NCI-H2171 treated with DMSO at 0.1 percent for 48 hours (cell line): ENCODE measurements at regions not wholly inside any gene's neighbourhood (a gene's known extent, or its start where the extent isn't known, plus 50 kb on each side); places are given as distances from the start of the nearest gene placed in this dataset.

ENCODE experiments used
- DNase-seq: peaks from one replicate; lab custom pipeline; 2025; lab: John Stamatoyannopoulos, UW

- DNase-seq: no peak
These were observed 432.0 kb downstream of the CCDC85A start for GRCh38 chr2:56615760-56616159.

- no peak for DNase-seq
These were observed 440.4 kb downstream of the CCDC85A start for GRCh38 chr2:56624181-56624580.

- no peak for DNase-seq
These were observed 443.1 kb downstream of the CCDC85A start for GRCh38 chr2:56626927-56627326.

- DNase-seq: no peak
These were observed 446.5 kb downstream of the CCDC85A start for GRCh38 chr2:56630286-56630685.

GRCh38 chr2:56647997-56648396 lies 464.2 kb downstream of the CCDC85A start:
- DNase-seq: no peak

GRCh38 chr2:56648802-56649201 lies 465.0 kb downstream of the CCDC85A start:
- DNase-seq: no peak

GRCh38 chr2:56654936-56655335 lies 471.1 kb downstream of the CCDC85A start:
- DNase-seq: no peak

GRCh38 chr2:56656826-56657225 lies 473.0 kb downstream of the CCDC85A start:
- no peak for DNase-seq

GRCh38 chr2:56666777-56667176 lies 483.0 kb downstream of the CCDC85A start:
- no peak for DNase-seq

- DNase-seq: no peak
These were observed 488.3 kb downstream of the CCDC85A start for GRCh38 chr2:56671973-56672569.

GRCh38 chr2:56674084-56674483 lies 490.3 kb downstream of the CCDC85A start:
- DNase-seq: no peak

- no peak for DNase-seq
These were observed 493.2 kb downstream of the CCDC85A start for GRCh38 chr2:56676966-56677365.

GRCh38 chr2:56680971-56681631 lies 497.3 kb downstream of the CCDC85A start:
- no peak for DNase-seq

GRCh38 chr2:56681659-56682396 lies 498.0 kb downstream of the CCDC85A start:
- DNase-seq: no peak

GRCh38 chr2:56682397-56682760 lies 498.6 kb downstream of the CCDC85A start:
- DNase-seq: no peak

- DNase-seq: no peak
These were observed 500.5 kb downstream of the CCDC85A start for GRCh38 chr2:56684327-56684726.

GRCh38 chr2:56685205-56685604 lies 501.4 kb downstream of the CCDC85A start:
- no peak for DNase-seq

GRCh38 chr2:56687169-56687568 lies 503.4 kb downstream of the CCDC85A start:
- no peak for DNase-seq

- DNase-seq: no peak
These were observed 504.9 kb downstream of the CCDC85A start for GRCh38 chr2:56688661-56689060.

- DNase-seq: no peak
These were observed 509.7 kb downstream of the CCDC85A start for GRCh38 chr2:56693501-56693900.

GRCh38 chr2:56703001-56703400 lies 519.2 kb downstream of the CCDC85A start:
- DNase-seq: no peak

GRCh38 chr2:56705713-56706112 lies 521.9 kb downstream of the CCDC85A start:
- no peak for DNase-seq

GRCh38 chr2:56707218-56707617 lies 523.4 kb downstream of the CCDC85A start:
- DNase-seq: no peak
